ENCODE measurements at regions not wholly inside any gene's neighbourhood (a gene's known extent, or its start where the extent isn't known, plus 50 kb on each side); places are given as distances from the start of the nearest gene placed in this dataset.

- no peaks in the 10 kb centered on the region for H3F3A ChIP-seq (replicated peaks; ENCODE audit: low read depth)
- H3K27me3 ChIP-seq (ENCODE audit: insufficient read depth), result no peaks in the 10 kb centered on the region
- H3K27ac Mint-ChIP-seq, result no peak overlapping the region
- H3K79me2 ChIP-seq (replicated peaks; ENCODE audit: insufficient read depth), result no peaks in the 10 kb centered on the region
- H3K4me1 ChIP-seq (ENCODE audit: insufficient read depth), result peaks cover 4% of the 10 kb centered on the region
- no peak overlapping the region for H3K27ac ChIP-seq (ENCODE audit: low read depth)
- H3K36me3 Mint-ChIP-seq (ENCODE audit: low read depth), result no peaks in the 10 kb centered on the region
- no peak overlapping the region for H3K4me3 Mint-ChIP-seq
- no peaks in the 10 kb centered on the region for H3K36me3 ChIP-seq (ENCODE audit: insufficient read depth)
- H4K20me1 ChIP-seq (replicated peaks; ENCODE audit: insufficient read depth), result no peaks in the 10 kb centered on the region
- H3K4me2 ChIP-seq, result no peak overlapping the region
- H3K9me3 Mint-ChIP-seq, result no peaks in the 10 kb centered on the region
- H2AFZ ChIP-seq, result no peak overlapping the region
- TF ChIP-seq, protein P1, sequence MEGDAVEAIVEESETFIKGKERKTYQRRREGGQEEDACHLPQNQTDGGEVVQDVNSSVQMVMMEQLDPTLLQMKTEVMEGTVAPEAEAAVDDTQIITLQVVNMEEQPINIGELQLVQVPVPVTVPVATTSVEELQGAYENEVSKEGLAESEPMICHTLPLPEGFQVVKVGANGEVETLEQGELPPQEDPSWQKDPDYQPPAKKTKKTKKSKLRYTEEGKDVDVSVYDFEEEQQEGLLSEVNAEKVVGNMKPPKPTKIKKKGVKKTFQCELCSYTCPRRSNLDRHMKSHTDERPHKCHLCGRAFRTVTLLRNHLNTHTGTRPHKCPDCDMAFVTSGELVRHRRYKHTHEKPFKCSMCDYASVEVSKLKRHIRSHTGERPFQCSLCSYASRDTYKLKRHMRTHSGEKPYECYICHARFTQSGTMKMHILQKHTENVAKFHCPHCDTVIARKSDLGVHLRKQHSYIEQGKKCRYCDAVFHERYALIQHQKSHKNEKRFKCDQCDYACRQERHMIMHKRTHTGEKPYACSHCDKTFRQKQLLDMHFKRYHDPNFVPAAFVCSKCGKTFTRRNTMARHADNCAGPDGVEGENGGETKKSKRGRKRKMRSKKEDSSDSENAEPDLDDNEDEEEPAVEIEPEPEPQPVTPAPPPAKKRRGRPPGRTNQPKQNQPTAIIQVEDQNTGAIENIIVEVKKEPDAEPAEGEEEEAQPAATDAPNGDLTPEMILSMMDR (conservative IDR thresholded peaks at IDR 0.05; ENCODE audit: low read depth in 2 of 2), result no peak
- no peak for TF ChIP-seq JUNB (IDR thresholded peaks at IDR 0.05; ENCODE audit: unreplicated experiment)
- TF ChIP-seq ZNF114 (CRISPR knock-in tag; IDR thresholded peaks at IDR 0.05), result no peak
- ATAC-seq, result no peak
- H3K4me3 ChIP-seq, result no peak overlapping the region
- no peaks in the 10 kb centered on the region for H3K9me2 ChIP-seq (ENCODE audit: insufficient read depth)
- peaks cover 23% of the 10 kb centered on the region for H3K4me1 Mint-ChIP-seq
- DNase-seq (ENCODE audit: low spot score), result no peak
- peaks cover 2% of the 10 kb centered on the region for H3K27me3 Mint-ChIP-seq (ENCODE audit: insufficient read depth, low read depth, poor library complexity)
Measured at GRCh38 chr13:97616385-97616784, 182.4 kb downstream of the RAP2A start.

DNA sequence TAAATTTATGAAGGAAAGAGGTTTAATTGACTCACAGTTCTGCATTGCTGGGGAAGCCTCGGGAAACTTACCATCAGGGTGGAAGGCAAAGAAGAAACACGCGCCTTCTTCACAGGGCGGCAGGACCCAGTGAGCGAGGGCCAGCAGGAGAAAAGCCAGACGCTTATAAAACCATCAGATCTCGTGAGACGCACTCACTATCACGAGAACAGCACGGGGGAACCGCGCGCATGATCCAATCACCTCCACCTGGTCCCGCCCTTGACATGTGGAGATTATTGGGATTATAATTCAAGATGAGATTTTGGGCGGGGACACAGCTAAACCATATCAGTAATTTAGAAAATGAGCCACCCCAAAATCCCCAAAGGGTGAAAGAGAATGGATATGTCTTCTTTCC lies 187.1 kb downstream of the RAP2A start:
- H3K27me3 ChIP-seq (ENCODE audit: insufficient read depth), result no peaks in the 10 kb centered on the region
- H3K27ac ChIP-seq (ENCODE audit: low read depth), result no peak overlapping the region
- H3K9me2 ChIP-seq (ENCODE audit: insufficient read depth), result no peaks in the 10 kb centered on the region
- H2AFZ ChIP-seq, result peak overlapping the region; percentile 93
- no peaks in the 10 kb centered on the region for H3K36me3 ChIP-seq (ENCODE audit: insufficient read depth)
- H3K4me3 Mint-ChIP-seq, result no peak overlapping the region
- H3K79me2 ChIP-seq (replicated peaks; ENCODE audit: insufficient read depth), result no peaks in the 10 kb centered on the region
- H3K36me3 Mint-ChIP-seq (ENCODE audit: low read depth), result no peaks in the 10 kb centered on the region
- H3K4me1 Mint-ChIP-seq, result peaks cover 11% of the 10 kb centered on the region; the same call in 2 of the 3 replicates
- no peak overlapping the region for H3K4me2 ChIP-seq
- DNase-seq (ENCODE audit: low spot score), result no peak
- no peaks in the 10 kb centered on the region for H3K9me3 Mint-ChIP-seq
- TF ChIP-seq, protein P2, sequence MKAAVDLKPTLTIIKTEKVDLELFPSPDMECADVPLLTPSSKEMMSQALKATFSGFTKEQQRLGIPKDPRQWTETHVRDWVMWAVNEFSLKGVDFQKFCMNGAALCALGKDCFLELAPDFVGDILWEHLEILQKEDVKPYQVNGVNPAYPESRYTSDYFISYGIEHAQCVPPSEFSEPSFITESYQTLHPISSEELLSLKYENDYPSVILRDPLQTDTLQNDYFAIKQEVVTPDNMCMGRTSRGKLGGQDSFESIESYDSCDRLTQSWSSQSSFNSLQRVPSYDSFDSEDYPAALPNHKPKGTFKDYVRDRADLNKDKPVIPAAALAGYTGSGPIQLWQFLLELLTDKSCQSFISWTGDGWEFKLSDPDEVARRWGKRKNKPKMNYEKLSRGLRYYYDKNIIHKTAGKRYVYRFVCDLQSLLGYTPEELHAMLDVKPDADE (IDR thresholded peaks at IDR 0.05), result no peak
- TF ChIP-seq EZH2phosphoT487 (IDR thresholded peaks at IDR 0.05; ENCODE audit: unreplicated experiment), result no peak
- H3K4me3 ChIP-seq, result no peak overlapping the region
- ATAC-seq, result no peak
- H4K20me1 ChIP-seq (replicated peaks; ENCODE audit: insufficient read depth), result no peaks in the 10 kb centered on the region
- peaks cover 2% of the 10 kb centered on the region for H3K27me3 Mint-ChIP-seq (ENCODE audit: insufficient read depth, low read depth, poor library complexity)
- H3K27ac Mint-ChIP-seq, result no peak overlapping the region
- H3K4me1 ChIP-seq (ENCODE audit: insufficient read depth), result peaks cover 10% of the 10 kb centered on the region
- H3F3A ChIP-seq (replicated peaks; ENCODE audit: low read depth), result no peaks in the 10 kb centered on the region

DNA sequence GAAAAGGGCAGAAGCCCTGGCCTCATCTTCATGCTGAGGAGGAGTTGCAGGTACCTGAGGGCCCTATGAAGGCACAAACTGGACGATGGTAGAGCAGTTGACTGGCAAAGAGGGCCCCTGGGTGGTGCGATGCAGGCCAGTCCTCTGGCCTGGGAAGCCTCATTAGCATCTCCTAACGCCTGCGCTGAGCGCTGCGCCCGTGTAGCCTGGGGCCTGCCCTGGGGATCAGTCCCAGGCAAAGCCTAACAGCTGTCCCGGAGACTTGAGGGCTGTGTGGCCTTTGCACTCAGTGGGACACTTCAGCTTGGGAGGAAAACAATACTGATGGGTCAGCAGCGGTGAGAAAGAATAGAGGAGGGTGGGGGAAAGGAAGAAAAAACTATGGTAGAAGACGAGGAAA lies 187.7 kb downstream of the RAP2A start:
- H3K4me3 ChIP-seq, result no peak overlapping the region
- Mint-ChIP-seq H3K4me3 (no peak overlapping the region), H3K36me3 (ENCODE audit: low read depth) (no peaks in the 10 kb centered on the region), H3K27me3 (ENCODE audit: insufficient read depth, low read depth, poor library complexity) (peaks cover 2% of the 10 kb centered on the region), H3K9me3 (no peaks in the 10 kb centered on the region), H3K4me1 (peaks cover 11% of the 10 kb centered on the region; the same call in 2 of the 3 replicates), H3K27ac (no peak overlapping the region)
- no peaks in the 10 kb centered on the region for H3K36me3 ChIP-seq (ENCODE audit: insufficient read depth)
- H3K4me1 ChIP-seq (ENCODE audit: insufficient read depth), result peaks cover 10% of the 10 kb centered on the region
- H2AFZ ChIP-seq, result peak overlapping the region; percentile 93
- no peak overlapping the region for H3K27ac ChIP-seq (ENCODE audit: low read depth)
- H4K20me1 ChIP-seq (replicated peaks; ENCODE audit: insufficient read depth), result no peaks in the 10 kb centered on the region
- no peaks in the 10 kb centered on the region for H3F3A ChIP-seq (replicated peaks; ENCODE audit: low read depth)
- H3K79me2 ChIP-seq (replicated peaks; ENCODE audit: insufficient read depth), result no peaks in the 10 kb centered on the region
- no peaks in the 10 kb centered on the region for H3K9me2 ChIP-seq (ENCODE audit: insufficient read depth)
- ATAC-seq (peak; percentile 100), DNase-seq (ENCODE audit: low spot score) (peak; percentile 56)
- no peak overlapping the region for H3K4me2 ChIP-seq
- no peaks in the 10 kb centered on the region for H3K27me3 ChIP-seq (ENCODE audit: insufficient read depth)
- TF ChIP-seq ZNF331 (CRISPR knock-in tag; IDR thresholded peaks at IDR 0.05; ENCODE audit: low read depth) (no peak), POLR2AphosphoS5 (IDR thresholded peaks at IDR 0.05; ENCODE audit: low read depth) (no peak), EZH2 (IDR thresholded peaks at IDR 0.05; ENCODE audit: low read depth, unreplicated experiment) (no peak), ZNF114 (CRISPR knock-in tag; IDR thresholded peaks at IDR 0.05) (no peak), NANOG (IDR thresholded peaks at IDR 0.05; ENCODE audit: borderline replicate concordance) (no peak), JUNB (IDR thresholded peaks at IDR 0.05; ENCODE audit: unreplicated experiment) (no peak)
- TF ChIP-seq, protein P1 (conservative IDR thresholded peaks at IDR 0.05; ENCODE audit: low read depth in 2 of 2), result no peak
